GM21526 (cell line): ENCODE measurements at regions not wholly inside any gene's neighbourhood (a gene's known extent, or its start where the extent isn't known, plus 50 kb on each side); places are given as distances from the start of the nearest gene placed in this dataset.

ENCODE experiments used
- ATAC-seq: cut with Tn5 transposase; IDR thresholded peaks from one replicate; pipeline ENCODE4 v1.9.1; 2021; ENCODE audit warnings: moderate library complexity; ENCODE audit not compliant: unreplicated experiment, low FRiP score

DNA sequence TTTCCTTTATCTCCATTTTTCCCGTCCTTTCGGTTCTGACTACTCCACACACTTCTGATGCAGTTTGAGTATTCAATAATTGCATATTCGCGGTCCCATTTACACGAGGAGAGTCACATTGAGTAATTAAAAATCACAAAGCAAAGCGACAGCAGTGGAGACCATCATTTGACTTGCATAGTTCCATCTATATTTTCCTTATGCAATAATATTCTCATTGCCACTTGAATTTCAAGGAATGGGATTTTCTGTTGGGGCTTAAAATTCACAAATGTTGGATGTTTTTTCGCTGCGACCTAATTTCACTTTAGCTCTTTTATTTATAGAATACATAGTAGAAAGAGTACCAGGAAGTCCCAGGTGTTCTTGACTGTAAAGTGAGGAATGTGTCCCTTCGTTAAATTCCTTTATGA is 186.8 kb downstream of the ZEB2 start:
- no peak for ATAC-seq

DNA sequence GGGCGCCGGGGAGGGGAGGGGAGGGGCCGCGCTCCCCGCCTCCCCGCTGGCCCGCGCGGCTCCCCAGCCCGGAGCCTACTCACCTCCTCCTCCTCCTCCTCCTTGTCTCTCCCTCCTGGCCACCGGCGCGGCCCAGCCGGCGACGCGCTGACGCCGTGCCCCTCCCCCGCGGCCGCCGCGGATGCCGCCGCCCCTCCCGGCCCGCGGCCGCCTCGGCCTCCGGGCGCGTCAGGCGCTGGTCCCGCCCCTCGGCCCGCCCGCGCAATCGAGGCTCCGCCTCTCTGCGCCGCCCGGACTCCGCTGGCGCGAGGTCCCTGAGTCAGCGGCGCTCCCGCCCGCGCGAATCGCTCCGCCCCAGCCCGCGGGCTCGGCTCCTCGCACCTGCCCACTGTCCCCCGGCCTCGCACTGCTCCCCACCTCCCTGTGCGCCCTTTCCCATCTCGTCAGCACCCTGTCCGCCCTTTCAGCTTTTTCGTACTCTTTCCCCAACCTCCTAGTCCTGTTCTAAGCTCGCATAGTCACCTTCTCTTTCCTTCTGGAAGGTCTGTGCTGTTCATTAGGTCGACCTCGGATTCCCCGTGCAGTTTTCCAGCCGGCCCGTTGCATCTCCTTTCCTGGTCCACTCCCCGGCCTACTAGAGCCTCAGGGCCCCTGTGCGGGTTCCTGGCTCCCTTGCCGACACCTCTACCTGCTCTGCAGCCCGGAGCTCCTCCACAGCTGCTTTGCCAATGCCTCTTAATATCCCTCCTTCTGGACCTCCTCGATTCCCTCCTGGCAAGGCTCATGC is 187.4 kb downstream of the ZEB2 start:
- ATAC-seq = peak; percentile 92

DNA sequence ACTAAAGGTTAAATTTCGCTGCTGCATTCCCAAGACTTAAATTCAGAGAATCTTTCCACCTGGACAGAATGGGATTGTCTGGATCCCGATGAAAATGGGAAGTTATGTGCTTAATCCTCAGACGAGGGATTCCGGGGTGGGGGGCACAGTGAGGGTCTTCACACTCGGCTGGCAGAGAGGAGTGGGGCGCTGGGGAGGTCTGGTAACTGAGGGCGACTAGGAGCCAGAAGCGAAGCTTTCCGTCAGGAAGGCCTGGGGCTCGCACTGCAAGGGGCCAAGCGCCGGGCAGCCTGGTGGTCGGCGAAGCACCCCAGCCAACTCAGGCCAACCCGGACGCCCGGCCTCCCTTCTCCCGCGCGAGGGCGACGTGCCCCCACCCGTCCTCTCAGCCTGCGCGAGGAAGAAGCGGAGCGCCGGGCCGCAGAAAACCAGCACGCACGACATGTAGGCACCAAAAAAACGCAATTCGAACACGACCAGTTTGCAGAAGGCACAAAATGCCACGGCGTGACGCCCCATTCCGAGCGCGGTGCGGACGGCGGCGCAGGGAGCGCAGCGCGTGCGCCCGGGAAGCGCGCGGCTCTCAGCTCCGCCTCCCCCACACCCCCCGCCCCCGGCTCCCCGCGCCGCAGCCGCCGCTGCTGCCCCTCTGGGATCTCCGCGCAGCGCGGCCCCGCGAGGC is 188.1 kb downstream of the ZEB2 start:
- ATAC-seq = peak; percentile 68

DNA sequence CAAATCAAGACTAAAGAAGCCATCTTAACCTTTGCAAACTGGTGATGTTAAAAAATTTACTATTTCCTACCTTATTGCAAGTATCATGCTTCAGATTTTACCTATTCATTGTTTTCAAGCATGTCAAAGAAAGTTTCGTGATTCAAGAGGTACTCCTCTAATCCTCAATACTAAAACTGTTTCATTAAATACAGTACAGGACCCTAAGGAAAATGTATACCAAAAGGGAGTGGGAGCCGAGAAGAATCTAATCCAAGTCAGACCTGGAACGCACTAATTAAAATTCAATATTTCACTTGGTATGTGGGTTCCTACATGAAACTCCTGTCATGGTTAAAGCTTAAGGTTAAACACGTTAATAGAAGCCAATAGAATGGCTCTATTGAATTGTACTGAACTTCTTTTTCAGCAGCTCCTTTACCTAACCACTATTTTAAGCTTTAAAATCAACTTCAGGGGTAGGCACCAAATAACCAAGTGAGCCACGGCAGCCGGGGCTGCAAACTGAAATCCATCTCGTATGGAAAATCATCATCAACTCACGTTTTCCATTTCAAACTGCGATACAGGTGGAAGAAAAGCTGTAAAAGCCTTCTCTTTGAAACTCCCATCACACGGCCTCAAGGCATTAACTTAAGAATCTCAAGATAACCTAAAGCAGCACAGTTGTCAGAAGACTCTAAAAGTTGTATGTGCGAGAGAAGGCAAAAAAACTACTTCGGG is 188.8 kb downstream of the ZEB2 start:
- ATAC-seq = no peak

DNA sequence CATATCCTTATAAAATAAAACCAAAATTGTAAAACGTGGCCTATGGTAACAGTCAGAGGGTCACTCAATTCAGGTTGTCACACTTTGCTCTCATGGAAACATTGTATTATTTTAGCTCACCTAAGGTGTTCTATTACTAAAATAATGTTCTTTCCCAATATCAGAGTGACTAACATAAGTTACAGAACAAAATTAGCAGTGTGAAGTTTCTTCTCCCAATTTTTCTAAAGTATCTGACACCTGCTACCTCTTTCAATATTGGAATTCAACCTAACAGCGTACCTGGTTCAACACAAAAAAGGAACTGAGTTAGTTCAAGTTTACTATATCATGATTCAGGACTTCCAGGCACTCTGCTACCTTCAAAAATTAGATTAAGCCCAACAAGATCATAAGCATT is 190.4 kb downstream of the ZEB2 start:
- no peak for ATAC-seq

DNA sequence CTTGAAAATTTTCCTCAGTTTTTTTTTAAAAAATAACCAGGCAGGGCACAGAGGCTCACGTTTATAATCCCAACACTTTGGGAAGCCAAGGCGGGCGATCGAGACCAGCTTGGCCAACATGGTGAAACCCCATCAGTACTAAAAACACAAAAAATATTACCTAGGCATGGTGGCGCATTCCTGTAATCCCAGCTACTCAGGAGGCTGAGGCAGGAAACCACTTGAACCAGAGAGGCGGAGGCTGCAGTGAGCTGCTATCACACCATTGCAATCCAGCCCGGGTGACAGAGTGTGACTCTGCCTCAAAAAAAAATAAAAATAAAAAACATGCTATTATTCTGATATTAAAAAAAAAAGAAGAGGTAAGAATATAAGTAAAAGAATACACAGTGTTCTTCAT is 191.0 kb downstream of the ZEB2 start:
- no peak for ATAC-seq

DNA sequence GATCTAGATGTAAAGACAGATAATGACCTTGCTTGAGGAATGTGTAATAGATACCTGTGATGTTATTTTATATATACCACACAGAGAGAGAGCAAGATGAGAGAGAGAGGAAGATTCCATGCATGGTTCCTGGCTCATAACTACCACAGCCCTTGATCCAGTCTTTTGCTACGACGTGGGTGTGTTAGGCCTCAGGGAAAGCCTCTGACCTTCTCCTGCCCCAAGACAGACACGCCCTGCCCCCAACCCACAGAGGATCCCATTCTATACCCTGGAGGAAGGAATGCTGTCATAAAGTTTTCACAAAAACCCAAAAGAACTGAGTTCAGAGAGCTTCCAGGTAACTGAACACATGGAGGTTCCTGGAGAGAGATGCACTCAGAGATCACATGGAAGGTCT is 193.1 kb downstream of the ZEB2 start:
- no peak for ATAC-seq

DNA sequence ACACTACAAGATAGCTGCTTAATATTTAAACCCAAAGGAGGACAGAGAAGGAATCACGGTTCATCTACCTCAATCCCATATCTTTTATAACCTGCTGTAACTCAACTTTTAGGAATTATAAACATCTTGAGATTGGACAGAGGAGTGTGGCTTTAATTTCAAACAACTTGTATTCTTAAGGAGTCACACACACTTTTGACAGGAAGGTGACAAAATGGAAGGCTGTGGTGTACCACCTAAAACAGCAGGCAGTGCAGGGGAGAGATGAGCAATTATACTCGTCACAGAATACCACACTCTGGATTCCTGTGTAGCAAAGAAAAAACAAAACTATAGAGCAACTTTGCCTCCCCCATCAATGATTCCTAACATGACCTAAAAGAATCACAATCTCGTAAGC is 194.8 kb downstream of the ZEB2 start:
- ATAC-seq = peak; percentile 36

DNA sequence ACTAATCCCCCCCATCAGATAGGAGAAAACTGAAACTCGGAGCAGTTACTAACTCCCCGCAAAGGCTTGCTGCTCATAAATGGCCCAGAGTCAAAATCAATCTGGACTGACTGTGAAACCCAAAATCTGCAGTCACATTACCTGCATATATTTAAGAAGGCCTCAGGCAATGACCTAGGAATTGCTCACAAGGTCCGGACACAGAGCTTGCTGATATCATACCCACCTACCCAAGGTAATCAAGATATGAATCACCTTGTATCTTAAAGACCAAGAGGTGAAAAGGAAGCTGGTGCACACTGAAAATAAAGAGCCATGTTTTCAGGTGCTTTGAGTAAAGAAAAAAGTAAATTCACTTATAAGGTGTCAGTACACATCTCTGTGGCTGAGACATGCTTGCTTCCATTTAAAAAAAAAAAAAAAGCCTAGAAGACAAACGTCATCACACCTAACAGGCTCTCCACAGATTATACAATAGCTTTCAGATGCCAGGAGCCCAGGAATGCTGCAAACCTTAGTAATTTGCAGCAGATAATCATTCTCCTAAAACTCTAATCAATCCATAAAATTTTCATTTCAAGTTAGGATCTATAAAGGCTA is 195.4 kb downstream of the ZEB2 start:
- ATAC-seq = peak; percentile 53

DNA sequence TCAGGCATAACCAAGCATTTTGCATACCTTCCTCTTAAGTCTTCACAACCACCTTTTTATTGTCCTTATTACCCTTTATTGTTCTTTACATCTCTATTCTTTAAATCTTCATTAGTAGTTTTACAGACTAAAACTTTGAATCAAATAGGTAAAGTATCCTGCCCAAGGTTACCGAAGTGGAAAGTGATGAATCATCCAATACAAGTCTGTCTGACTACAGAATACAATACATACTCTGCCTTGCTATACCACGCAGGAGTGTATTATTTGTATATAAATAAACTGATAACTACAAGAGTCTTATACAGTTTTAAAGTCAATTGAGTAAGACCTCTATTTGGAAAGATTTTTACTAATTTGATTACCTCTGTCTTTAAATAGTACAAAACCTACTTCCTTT is 196.0 kb downstream of the ZEB2 start:
- no peak for ATAC-seq

DNA sequence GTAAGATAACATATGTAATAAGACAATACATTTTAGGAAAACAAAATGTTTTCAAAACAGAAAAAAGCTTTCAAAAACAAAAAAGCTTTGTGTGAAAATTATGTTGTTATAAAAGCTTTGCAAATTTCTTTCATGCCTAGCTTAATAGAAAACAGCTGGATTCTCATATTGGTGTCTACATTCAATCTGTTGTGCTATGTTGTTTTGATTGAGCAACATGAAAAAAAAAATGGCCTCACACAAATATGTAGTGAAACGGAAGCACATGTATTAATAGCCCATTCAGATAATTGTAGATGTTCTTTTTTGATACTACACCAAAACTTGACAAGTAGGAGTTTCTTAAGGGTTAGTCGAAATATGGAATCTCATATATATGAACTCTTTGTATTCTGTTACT is 197.5 kb downstream of the ZEB2 start:
- no peak for ATAC-seq

DNA sequence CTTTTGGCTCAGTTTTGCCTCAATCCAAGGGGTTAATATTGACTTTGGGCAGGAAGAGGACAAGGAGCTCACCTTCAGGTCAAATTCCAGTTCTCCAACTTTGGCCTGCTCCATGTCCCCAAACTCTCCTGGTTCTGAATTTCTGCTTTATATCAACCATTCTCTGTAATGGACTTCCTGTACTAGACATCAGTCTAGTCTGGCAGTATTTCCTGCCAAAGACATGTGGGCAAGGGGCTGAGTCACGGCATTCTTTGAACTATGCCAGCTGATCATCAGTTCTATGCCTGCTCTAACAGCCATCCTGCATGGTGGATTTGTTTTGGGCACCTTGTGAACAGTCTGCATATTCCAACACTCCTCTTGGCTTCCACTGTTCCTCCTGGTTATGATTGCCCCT is 199.4 kb downstream of the ZEB2 start:
- ATAC-seq = no peak

DNA sequence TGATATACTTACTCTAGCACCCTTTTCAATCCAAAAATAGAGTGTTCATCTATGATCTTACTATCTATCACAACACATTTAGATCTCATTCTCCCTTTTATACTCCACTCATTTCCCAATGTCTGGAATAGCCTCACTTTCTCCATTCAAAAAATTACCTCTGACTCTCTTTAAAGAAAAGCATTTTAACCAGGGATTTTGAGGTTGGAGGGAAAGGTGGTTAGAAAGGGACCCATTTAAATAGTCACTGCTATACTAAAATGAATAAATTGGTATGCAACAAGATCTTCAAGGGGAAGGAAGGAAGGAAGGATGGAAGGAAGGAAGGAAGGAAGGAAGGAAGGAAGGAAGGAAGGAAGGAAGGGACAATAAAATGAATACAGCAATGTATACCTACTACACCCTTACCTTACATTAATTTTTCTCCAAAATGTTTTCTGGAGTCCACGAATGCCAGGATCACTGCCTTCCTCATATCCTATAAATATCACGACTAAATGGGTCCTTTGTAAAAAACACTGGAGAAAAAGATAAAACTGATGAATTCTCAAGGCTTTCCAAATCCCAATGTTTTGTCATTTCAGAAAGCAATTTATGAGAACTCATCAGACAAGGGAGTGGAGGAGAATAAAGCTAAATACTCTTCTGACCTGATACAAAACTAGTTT is 202.7 kb downstream of the ZEB2 start:
- no peak for ATAC-seq

DNA sequence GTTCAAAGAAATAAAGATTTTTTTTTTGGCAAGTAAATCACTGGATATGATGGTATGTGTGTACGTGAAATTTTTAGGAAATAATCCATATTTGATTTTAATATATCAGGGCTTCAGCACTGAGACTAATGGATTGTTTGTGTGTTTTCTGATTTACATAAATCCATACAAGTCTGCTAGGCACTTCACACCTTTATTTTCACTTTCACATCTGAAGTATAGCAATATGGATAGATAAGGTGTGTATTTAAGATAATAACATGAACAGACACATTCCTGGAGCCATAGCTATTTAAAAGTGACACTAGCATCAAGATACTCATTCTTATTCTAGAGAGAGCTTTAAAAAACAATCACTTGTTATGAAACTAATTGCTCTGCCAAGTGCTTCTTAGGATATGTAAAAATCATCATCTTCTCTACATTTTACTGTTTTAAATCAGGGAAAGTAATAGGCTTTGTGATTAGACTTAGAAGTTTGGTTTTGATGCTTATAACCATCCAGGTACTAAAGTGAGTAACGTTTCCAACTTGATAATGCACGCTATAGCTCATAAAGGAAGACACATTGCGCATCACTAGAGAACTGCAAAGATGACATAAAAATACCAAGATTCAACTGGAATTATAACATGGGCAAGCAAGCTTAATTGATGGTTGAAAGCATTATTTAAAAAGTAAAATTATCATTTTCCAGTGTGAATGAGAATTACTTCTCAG is 208.9 kb downstream of the ZEB2 start:
- ATAC-seq = no peak

DNA sequence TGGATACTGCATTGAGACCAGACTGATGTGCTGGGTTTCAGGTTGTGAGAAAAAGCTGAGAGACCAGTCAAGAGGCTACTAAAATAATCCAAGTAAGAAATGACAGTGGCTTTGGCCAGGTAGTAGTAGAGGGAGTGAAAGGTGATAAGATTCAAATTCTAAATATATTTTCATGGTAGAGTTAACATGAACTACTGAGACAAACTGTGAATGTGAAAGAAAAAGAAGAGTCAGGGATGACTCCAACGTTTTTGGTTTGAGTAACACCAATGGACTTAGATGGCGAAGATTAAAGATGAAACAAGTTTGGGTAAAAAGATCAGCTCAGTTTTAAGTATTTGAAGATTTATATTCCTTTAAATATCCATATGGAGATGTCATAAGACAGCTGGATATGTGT is 209.4 kb downstream of the ZEB2 start:
- no peak for ATAC-seq

DNA sequence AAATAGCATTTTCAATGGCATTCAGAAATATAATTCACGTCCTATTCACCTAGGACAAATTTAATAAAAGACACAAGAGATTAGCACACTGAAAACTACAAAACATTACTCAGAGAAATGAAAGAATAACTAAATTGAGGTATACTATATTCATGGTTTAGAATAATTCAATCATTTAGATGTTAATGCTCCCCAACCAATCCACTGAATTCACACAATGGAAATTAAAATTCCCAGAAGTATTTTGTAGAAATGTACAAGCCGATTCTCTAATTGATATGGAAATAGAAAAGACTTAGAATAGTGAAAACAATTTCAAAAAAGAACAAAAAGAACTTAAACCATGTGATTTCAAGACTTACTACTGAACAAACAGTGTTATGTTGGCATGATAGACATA is 212.2 kb downstream of the ZEB2 start:
- no peak for ATAC-seq

DNA sequence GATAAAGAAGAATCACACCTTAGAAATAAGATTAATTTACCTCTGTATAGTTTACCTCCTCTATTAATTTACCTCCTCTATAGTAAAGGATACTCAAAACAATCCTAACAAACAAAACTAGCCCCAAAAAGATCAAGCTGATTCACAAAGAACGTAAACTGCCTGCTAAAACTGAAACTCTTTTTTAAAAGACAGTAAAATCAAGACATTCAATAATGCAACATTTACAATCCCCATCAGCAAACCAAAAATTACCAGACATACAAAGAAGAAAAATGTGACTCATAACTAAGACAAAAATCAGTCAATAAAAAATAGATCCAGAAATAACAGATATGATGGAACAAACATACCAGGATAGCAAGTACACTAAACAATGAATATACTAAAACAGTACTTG is 215.7 kb downstream of the ZEB2 start:
- ATAC-seq = no peak

DNA sequence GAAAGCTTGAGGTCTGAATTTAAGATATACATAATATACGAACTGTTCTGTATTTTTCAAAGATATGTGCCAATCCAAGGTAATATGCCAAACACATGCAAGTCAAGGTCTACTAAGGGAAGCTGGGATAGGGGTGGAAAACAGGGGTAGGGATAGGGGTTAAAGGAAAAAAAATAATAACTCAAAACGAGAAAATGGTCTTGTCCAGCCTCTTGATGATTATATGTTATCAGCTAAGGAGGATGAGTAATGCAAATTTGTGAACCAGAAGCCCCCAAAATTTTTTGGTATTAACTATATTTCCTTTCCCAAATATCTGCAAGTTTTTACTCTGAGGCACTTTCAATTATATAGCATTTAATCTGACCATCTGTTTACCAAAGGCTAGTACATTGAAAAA is 219.3 kb downstream of the ZEB2 start:
- no peak for ATAC-seq

DNA sequence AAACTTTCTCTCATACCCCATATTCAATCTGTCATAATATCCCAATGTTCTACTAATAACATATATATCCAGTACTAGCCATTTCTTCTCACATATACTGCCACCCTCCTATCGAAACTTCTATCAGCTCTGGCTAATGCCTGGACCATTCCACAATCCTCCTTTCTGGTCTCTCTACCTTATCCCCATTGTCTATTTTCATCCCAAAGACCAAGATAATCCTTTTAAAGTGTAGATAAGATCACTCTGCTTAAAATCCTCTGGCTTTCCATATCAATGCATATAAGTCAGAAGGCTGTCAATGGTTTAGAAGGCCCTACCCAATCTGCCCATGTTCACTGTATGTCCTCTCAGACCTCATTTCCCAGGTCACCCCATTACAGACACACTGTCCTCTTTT is 229.6 kb downstream of the ZEB2 start:
- no peak for ATAC-seq

DNA sequence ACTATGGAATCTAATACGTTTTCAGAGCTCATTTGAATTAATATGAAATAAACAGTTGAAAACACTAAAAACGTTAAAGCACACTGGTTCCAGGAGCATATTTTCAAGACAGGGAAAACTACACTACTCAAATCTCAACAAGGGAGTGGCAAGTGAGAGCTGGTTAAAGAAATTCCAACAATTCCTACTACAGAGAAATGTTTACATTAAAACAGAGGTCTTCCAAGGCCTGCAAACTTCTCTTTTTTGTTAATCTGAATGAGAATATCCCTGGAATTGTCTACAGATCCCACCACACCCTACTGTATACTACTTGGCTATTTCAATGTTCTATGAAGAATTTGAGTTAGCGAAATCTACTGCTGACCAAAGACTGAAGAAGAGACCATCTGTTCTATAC is 231.5 kb downstream of the ZEB2 start:
- no peak for ATAC-seq
